H1 (cell line): ENCODE measurements at regions not wholly inside any gene's neighbourhood (a gene's known extent, or its start where the extent isn't known, plus 50 kb on each side); places are given as distances from the start of the nearest gene placed in this dataset.
A peak's percentile ranks its signal among the peaks of the same experiment; 100 is the strongest.

Experiments
- CTCF ChIA-PET: fragments of 300-600 bp; sonication (Branson Sonifier 250); formaldehyde crosslinking; loops from one replicate; lab custom pipeline; 2021; ENCODE audit not compliant: partially characterized antibody; lab: Charles Lee
- POLR2A ChIA-PET: fragments of 300-600 bp; sonication (Branson Sonifier 250); formaldehyde crosslinking; loops from one replicate; lab custom pipeline; 2021; ENCODE audit warnings: inconsistent platforms; ENCODE audit not compliant: partially characterized antibody; lab: Charles Lee
- DNase-seq, 2 experiments: peaks; one replicate each; pipeline versions ENCODE4 v3.0.0 to v3.0.0-alpha.2; 2010 to 2022; ENCODE audit warnings: low spot score in 2 of 2, low read depth in 1 of 2, mixed read lengths in 1 of 2
- FAIRE-seq: peaks from 2 replicates; lab custom pipeline; 2011; peaks lifted over from hg19 to GRCh38; lab: Jason Lieb, UNC
- H2AFZ ChIP-seq: 2 replicates; pipeline ENCODE4 v1.8.1; 2012; ENCODE audit warnings: low read length, inconsistent platforms
- H2AK5ac ChIP-seq: 2 replicates; pipeline ENCODE4 v1.6.1; 2013; ENCODE audit warnings: low read depth, low read length
- H2BK120ac ChIP-seq: replicated peaks from 2 replicates; pipeline ENCODE3; 2013; ENCODE audit warnings: low read depth, low read length, inconsistent platforms
- H2BK12ac ChIP-seq: 2 replicates; pipeline ENCODE4 v1.6.1; 2013; ENCODE audit warnings: low read depth, low read length
- H2BK15ac ChIP-seq: 2 replicates; pipeline ENCODE4 v1.6.1; 2013; ENCODE audit warnings: low read length
- H2BK20ac ChIP-seq: 2 replicates; pipeline ENCODE4 v1.6.1; 2013; ENCODE audit warnings: low read length
- H2BK5ac ChIP-seq: 2 replicates; pipeline ENCODE4 v1.6.1; 2013; ENCODE audit warnings: low read depth, low read length
- H3K14ac ChIP-seq: 2 replicates; pipeline ENCODE4 v1.6.1; 2013; ENCODE audit warnings: inconsistent platforms; ENCODE audit not compliant: insufficient read length
- H3K18ac ChIP-seq: 2 replicates; pipeline ENCODE4 v1.6.1; 2013; ENCODE audit warnings: low read length; ENCODE audit errors: extremely low read depth
- H3K23ac ChIP-seq: 2 replicates; pipeline ENCODE4 v1.6.1; 2013; ENCODE audit warnings: inconsistent platforms; ENCODE audit not compliant: insufficient read length
- H3K23me2 ChIP-seq: 2 replicates; pipeline ENCODE4 v1.6.1; 2013; ENCODE audit warnings: low read depth, low read length
- H3K27ac ChIP-seq: 2 replicates; pipeline ENCODE4 v1.6.1; 2011; ENCODE audit warnings: low read depth, low read length, inconsistent platforms
- H3K27me3 ChIP-seq, 4 experiments: replicated peaks in 1 of 4; 1 replicate in 1 of 4; 2 replicates in 3 of 4; pipeline versions ENCODE4 v1.6.1 to v1.8.1; 2011 to 2013; ENCODE audit warnings: low read length in 3 of 4, mild to moderate bottlenecking in 3 of 4, inconsistent platforms in 2 of 4, mixed read lengths in 2 of 4, moderate library complexity in 1 of 4; ENCODE audit not compliant: control insufficient read depth in 3 of 4, insufficient read depth in 3 of 4; ENCODE audit errors: extremely low read depth in 1 of 4
- H3K36me3 ChIP-seq, 4 experiments: 2 replicates each; pipeline versions ENCODE4 v1.6.1 to v1.8.1; 2011 to 2013; ENCODE audit warnings: mild to moderate bottlenecking in 4 of 4, low read length in 3 of 4, moderate library complexity in 2 of 4, control low read depth in 1 of 4, inconsistent platforms in 1 of 4; ENCODE audit not compliant: insufficient read depth in 4 of 4, control insufficient read depth in 2 of 4
- H3K4ac ChIP-seq: replicated peaks from 2 replicates; pipeline ENCODE3; 2013; ENCODE audit warnings: low read length, low read depth, mixed read lengths, inconsistent platforms; ENCODE audit not compliant: insufficient read length
- H3K4me1 ChIP-seq, 4 experiments: replicated peaks in 1 of 4; 1 replicate in 1 of 4; 2 replicates in 3 of 4; pipeline versions ENCODE4 v1.6.1 to v1.8.1; 2011 to 2013; ENCODE audit warnings: low read length in 3 of 4, inconsistent platforms in 2 of 4, mixed read lengths in 1 of 4; ENCODE audit not compliant: insufficient read depth in 4 of 4, control insufficient read depth in 3 of 4
- H3K4me2 ChIP-seq, 2 experiments: 2 replicates each; pipeline versions ENCODE4 v1.6.1 to v1.8.1; 2011 to 2013; ENCODE audit warnings: low read depth in 2 of 2, low read length in 2 of 2, control low read depth in 1 of 2, inconsistent platforms in 1 of 2, mild to moderate bottlenecking in 1 of 2; ENCODE audit not compliant: insufficient read depth in 1 of 2
- H3K4me3 ChIP-seq, 4 experiments: fragments of 200-600, 300-600 bp in 1 of 4; sonication (generic), shearing (Covaris generic), sonication (Bioruptor Twin) in 1 of 4; 2 replicates each; pipeline versions ENCODE4 v1.5.1 to v1.8.1; 2011 to 2016; ENCODE audit warnings: low read length in 4 of 4, low read depth in 3 of 4, control low read depth in 2 of 4, inconsistent platforms in 2 of 4, mild to moderate bottlenecking in 2 of 4, mixed read lengths in 1 of 4, moderate library complexity in 1 of 4; ENCODE audit not compliant: insufficient read depth in 2 of 4; ENCODE audit errors: extremely low read depth in 1 of 4
- H3K56ac ChIP-seq: replicated peaks from 2 replicates; pipeline ENCODE3; 2013; ENCODE audit warnings: low read depth, mild to moderate bottlenecking, mixed read lengths, low read length, inconsistent platforms; ENCODE audit not compliant: insufficient read length
- H3K79me1 ChIP-seq: 2 replicates; pipeline ENCODE4 v1.6.1; 2013; ENCODE audit warnings: low read depth, low read length, control low read depth
- H3K79me2 ChIP-seq, 2 experiments: 2 replicates each; pipeline versions ENCODE4 v1.6.1 to v1.8.1; 2012 to 2013; ENCODE audit warnings: low read length in 2 of 2, mild to moderate bottlenecking in 2 of 2, inconsistent platforms in 1 of 2; ENCODE audit not compliant: insufficient read depth in 2 of 2, control insufficient read depth in 1 of 2
- H3K9ac ChIP-seq, 4 experiments: replicated peaks in 1 of 4; 1 replicate in 1 of 4; 2 replicates in 3 of 4; pipeline versions ENCODE4 v1.6.1 to v1.8.1; 2011 to 2013; ENCODE audit warnings: low read depth in 3 of 4, low read length in 3 of 4, control low read depth in 2 of 4, mild to moderate bottlenecking in 2 of 4, moderate library complexity in 2 of 4, inconsistent platforms in 1 of 4; ENCODE audit errors: extremely low read depth in 1 of 4
- H3K9me3 ChIP-seq, 2 experiments: 2 replicates each; pipeline versions ENCODE4 v1.6.1 to v1.8.1; 2012 to 2013; ENCODE audit warnings: mild to moderate bottlenecking in 2 of 2, moderate library complexity in 2 of 2, control low read depth in 1 of 2, inconsistent platforms in 1 of 2, low read depth in 1 of 2, low read length in 1 of 2, mixed read lengths in 1 of 2; ENCODE audit not compliant: insufficient read depth in 2 of 2
- H4K20me1 ChIP-seq, 2 experiments: replicated peaks in 1 of 2; 2 replicates each; pipeline versions ENCODE3 to v1.8.1; 2011 to 2013; ENCODE audit warnings: inconsistent platforms in 2 of 2, low read length in 2 of 2, mild to moderate bottlenecking in 1 of 2; ENCODE audit not compliant: insufficient read depth in 2 of 2, control insufficient read depth in 1 of 2
- H4K5ac ChIP-seq: 2 replicates; pipeline ENCODE4 v1.6.1; 2013; ENCODE audit warnings: low read length, low read depth, mixed read lengths, inconsistent platforms; ENCODE audit not compliant: insufficient read length
- H4K8ac ChIP-seq: 2 replicates; pipeline ENCODE4 v1.8.0; 2013; ENCODE audit warnings: mild to moderate bottlenecking, moderate library complexity, low read length, inconsistent platforms; ENCODE audit not compliant: insufficient read depth; ENCODE audit errors: extremely low read depth
- H4K91ac ChIP-seq: replicated peaks from 2 replicates; pipeline ENCODE3; 2013; ENCODE audit warnings: low read length, mixed read lengths, inconsistent platforms; ENCODE audit not compliant: insufficient read length
- CTCF ChIP-seq, 3 experiments: IDR thresholded peaks; 1 replicate in 2 of 3; 2 replicates in 1 of 3; pipeline versions ENCODE4 v1.5.1 to v1.6.1; 2011; ENCODE audit warnings: low read length in 3 of 3, mild to moderate bottlenecking in 3 of 3, inconsistent platforms in 2 of 3, low read depth in 1 of 3, moderate library complexity in 1 of 3; ENCODE audit not compliant: insufficient read depth in 1 of 3; ENCODE audit errors: control extremely low read depth in 1 of 3
- GTF2F1 ChIP-seq: IDR thresholded peaks from 2 replicates; pipeline ENCODE4 v1.6.1; 2012; ENCODE audit warnings: low read depth, low read length, improper control_type of control experiment, borderline replicate concordance
- NRF1 ChIP-seq: IDR thresholded peaks from 2 replicates; pipeline ENCODE4 v1.6.1; 2011; ENCODE audit warnings: mild to moderate bottlenecking, low read depth, low read length, improper control_type of control experiment
- RAD21 ChIP-seq, 2 experiments: IDR thresholded peaks in 1 of 2; conservative IDR thresholded peaks in 1 of 2; 2 replicates each; pipeline ENCODE4 v1.6.1; 2011; ENCODE audit warnings: low read depth in 2 of 2, low read length in 2 of 2, improper control_type of control experiment in 1 of 2, inconsistent platforms in 1 of 2, mild to moderate bottlenecking in 1 of 2, moderate library complexity in 1 of 2
- SP1 ChIP-seq: IDR thresholded peaks from 2 replicates; pipeline ENCODE4 v1.6.1; 2011; ENCODE audit warnings: low read depth, low read length
- ZNF274 ChIP-seq: IDR thresholded peaks from 2 replicates; pipeline ENCODE4 v1.7.0; 2012; ENCODE audit warnings: low read length, borderline replicate concordance; ENCODE audit errors: extremely low read depth
- WGBS, 2 experiments: shearing (Covaris generic) in 1 of 2; methylation state at CpG; one replicate each; pipeline versions ENCODE4 v1.1.6 to v1.1.7; 2013 to 2015; ENCODE audit warnings: low lambda C conversion rate in 2 of 2, mixed read lengths in 2 of 2, inconsistent platforms in 1 of 2, low coverage in 1 of 2, missing lambda C conversion rate in 1 of 2; ENCODE audit not compliant: insufficient replicate concordance in 2 of 2, insufficient coverage in 1 of 2, insufficient read length in 1 of 2; ENCODE audit errors: extremely low coverage in 1 of 2, missing lambda C conversion rate in 1 of 2; 5-methylcytosine and 5-hydroxymethylcytosine counted together

- ChIA-PET CTCF (interaction anchor here (0.6 to 4.5 kb wide), 60 partner anchors 9 to 1010 kb away, joined by 3 to 31 read pairs (median 3); no protein-coding TSS in a partner anchor), POLR2A (no interaction called here)
- H3K18ac ChIP-seq, result no peak overlapping the region
- TF ChIP-seq ZNF274 (no peak), CTCF (IDR thresholded peaks at IDR 0.05; ENCODE audit: control extremely low read depth in 1 of 3, insufficient read depth in 1 of 3, low read depth in 1 of 3, low read length in 3 of 3) (peak in 2 of 3 experiments; percentile 24 to 46; a peak in 2 of 4 replicates), RAD21 (IDR thresholded peaks at IDR 0.05 in 1 of 2, conservative IDR thresholded peaks at IDR 0.05 in 1 of 2; ENCODE audit: low read depth in 2 of 2, low read length in 2 of 2) (peak; percentile 79 to 86), SP1 (no peak), GTF2F1 (no peak), NRF1 (no peak)
Measured at GRCh38 chr9:13427587-13427986, 148.1 kb upstream of the MPDZ start.

More at GRCh38 chr9:13427587-13427986, 148.1 kb upstream of the MPDZ start:
- no peak overlapping the region for H2BK120ac ChIP-seq
- H3K79me2 ChIP-seq, result no peaks in the 10 kb centered on the region
- H3K56ac ChIP-seq, result no peak overlapping the region
- H3K4me2 ChIP-seq, result 0 out of 4 replicates have a peak overlapping the region, but pooled peaks of 1 of the 2 experiments have one; percentile 7
- no peak overlapping the region for H4K91ac ChIP-seq
- no peak overlapping the region for H3K4ac ChIP-seq
- H4K5ac ChIP-seq, result peak overlapping the region; percentile 36
- H2AFZ ChIP-seq, result no peak overlapping the region
- H2BK12ac ChIP-seq, result no peak overlapping the region
- no peak overlapping the region for H2BK20ac ChIP-seq
- no peaks in the 10 kb centered on the region for H4K20me1 ChIP-seq
- no peaks in the 10 kb centered on the region for H3K9me3 ChIP-seq
- no peak overlapping the region for H4K8ac ChIP-seq
- peak; percentile 19 for FAIRE-seq
- H3K36me3 ChIP-seq, result no peaks in the 10 kb centered on the region
- no peaks in the 10 kb centered on the region for H3K27me3 ChIP-seq
- H3K23ac ChIP-seq, result no peak overlapping the region
- H3K4me3 ChIP-seq, result no peak overlapping the region; a peak in 1 of 8 replicates
- H3K4me1 ChIP-seq, result peaks cover 3 to 23% (median 12%) of the 10 kb centered on the region in 4 experiments
- H2BK15ac ChIP-seq, result no peak overlapping the region
- H2AK5ac ChIP-seq, result no peak overlapping the region
- no peak for DNase-seq
- H3K14ac ChIP-seq, result no peak overlapping the region
- H3K27ac ChIP-seq, result no peak overlapping the region
- no peaks in the 10 kb centered on the region for H3K23me2 ChIP-seq
- H2BK5ac ChIP-seq, result no peak overlapping the region
- H3K79me1 ChIP-seq, result no peaks in the 10 kb centered on the region
- H3K9ac ChIP-seq, result no peak overlapping the region
- WGBS, 2 experiments, result 3% methylated on average over 3 of the region's 3 CpGs; no CpG with 5 or more reads in 1 of the 2 experiments
